Astrocyte (in vitro differentiated cells and primary cell): ENCODE measurements at regions not wholly inside any gene's neighbourhood (a gene's known extent, or its start where the extent isn't known, plus 50 kb on each side); places are given as distances from the start of the nearest gene placed in this dataset.
"Not testable (repeated sequence)": the region's sequence is repeated elsewhere in the genome, so short reads cannot be mapped to it uniquely, and the experiment has no call there.

ENCODE experiments used
- EZH2 ChIP-seq: IDR thresholded peaks from 2 replicates; pipeline ENCODE4 v1.6.1; 2012; ENCODE audit warnings: mild to moderate bottlenecking, low read length, inconsistent platforms; ENCODE audit not compliant: insufficient read depth
- TF ChIP-seq, protein P1 (sequence below): IDR thresholded peaks from 2 replicates; pipeline ENCODE4 v1.5.1; 2011; ENCODE audit warnings: low read depth, mild to moderate bottlenecking, inconsistent platforms, low read length, moderate library complexity; ENCODE audit not compliant: insufficient read depth

DNA sequence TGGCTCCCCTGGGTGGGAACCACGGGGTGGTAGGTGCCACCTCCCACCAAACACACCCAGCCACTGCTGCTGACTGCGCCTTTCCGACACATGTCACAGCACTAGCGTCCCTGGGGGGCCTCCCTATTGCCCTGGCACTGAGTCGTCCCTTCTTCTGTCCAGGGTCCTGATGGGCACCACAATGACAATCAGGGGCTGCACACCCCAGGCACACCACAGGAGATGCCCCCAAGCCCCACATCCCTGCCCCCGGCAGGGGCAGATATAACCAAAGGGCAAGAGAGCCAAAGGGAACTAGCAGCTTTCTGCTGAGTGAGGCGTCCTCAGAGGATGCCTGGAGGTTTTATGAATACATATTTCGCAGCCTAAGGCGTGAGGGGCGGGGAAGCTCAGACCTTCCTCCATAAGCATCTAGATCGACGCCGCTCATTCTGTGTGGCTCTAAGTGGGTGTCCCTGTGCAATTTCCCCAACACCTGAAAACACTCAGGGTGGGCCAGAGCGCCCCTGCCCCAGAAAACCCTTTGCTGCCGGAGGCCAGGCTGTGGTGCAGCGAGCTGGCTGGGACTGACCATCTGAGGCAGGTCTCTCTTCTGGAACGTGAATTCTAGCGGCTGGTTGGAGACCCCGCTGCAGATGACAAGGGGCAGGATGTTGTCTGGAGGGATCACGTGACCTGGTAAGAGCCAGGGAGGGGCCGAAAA is 186.7 kb downstream of the KLRB1 start:
- TF ChIP-seq, protein P1, sequence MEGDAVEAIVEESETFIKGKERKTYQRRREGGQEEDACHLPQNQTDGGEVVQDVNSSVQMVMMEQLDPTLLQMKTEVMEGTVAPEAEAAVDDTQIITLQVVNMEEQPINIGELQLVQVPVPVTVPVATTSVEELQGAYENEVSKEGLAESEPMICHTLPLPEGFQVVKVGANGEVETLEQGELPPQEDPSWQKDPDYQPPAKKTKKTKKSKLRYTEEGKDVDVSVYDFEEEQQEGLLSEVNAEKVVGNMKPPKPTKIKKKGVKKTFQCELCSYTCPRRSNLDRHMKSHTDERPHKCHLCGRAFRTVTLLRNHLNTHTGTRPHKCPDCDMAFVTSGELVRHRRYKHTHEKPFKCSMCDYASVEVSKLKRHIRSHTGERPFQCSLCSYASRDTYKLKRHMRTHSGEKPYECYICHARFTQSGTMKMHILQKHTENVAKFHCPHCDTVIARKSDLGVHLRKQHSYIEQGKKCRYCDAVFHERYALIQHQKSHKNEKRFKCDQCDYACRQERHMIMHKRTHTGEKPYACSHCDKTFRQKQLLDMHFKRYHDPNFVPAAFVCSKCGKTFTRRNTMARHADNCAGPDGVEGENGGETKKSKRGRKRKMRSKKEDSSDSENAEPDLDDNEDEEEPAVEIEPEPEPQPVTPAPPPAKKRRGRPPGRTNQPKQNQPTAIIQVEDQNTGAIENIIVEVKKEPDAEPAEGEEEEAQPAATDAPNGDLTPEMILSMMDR: not testable (repeated sequence)
- TF ChIP-seq EZH2: not testable (repeated sequence)
